Stimulated activated CD4-positive, alpha-beta T cell treated with anti-CD3 and anti-CD28 coated beads, Interleukin-4, amount 100 ng/mL, for 48 hours (primary cell): ENCODE measurements at regions not wholly inside any gene's neighbourhood (a gene's known extent, or its start where the extent isn't known, plus 50 kb on each side); places are given as distances from the start of the nearest gene placed in this dataset.

Experiments
- DNase-seq, 2 donors: peaks; one replicate each; pipeline ENCODE4 v3.0.0-alpha.2; 2020; ENCODE audit warnings: low read depth in 2 of 2

DNA sequence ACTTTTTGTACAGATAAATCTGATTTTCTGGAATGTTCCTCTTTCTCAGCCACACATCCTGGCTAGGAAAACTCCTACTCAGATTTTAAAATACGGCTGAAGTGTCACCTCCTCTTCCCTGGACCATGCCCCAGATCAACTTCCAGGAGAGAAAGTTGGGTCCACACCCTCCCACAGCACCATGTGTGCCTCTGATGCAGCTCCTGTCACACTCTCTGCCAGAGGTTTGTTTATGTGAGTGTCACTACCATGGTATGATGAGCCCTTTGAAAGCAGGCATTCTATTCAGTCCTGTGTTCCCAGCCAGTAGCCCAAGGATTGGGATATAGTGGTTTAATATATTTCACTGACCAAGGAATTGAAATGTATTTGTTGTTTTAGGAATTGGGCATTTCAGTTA is 287.2 kb upstream of the ATP2B1 start:
- no peak for DNase-seq

DNA sequence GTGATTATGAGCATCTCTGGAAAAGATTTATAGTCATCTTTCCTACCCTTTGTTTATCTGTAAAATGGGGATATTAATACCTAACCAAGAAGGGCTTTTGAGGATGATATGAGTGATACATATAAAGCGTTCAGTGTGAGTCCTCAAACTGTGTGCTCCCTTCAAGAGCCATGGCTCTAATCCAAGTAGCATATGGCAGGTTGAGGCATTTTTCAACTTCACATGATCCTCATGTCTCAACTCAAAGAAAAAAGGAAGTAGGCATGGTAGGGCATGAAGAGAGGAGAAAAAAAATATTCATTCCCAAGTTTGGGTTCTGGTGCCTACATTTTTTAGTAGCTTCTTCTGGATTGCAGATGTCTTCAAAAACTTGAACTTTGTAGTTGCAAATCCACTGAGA is 286.3 kb upstream of the ATP2B1 start:
- no peak for DNase-seq

DNA sequence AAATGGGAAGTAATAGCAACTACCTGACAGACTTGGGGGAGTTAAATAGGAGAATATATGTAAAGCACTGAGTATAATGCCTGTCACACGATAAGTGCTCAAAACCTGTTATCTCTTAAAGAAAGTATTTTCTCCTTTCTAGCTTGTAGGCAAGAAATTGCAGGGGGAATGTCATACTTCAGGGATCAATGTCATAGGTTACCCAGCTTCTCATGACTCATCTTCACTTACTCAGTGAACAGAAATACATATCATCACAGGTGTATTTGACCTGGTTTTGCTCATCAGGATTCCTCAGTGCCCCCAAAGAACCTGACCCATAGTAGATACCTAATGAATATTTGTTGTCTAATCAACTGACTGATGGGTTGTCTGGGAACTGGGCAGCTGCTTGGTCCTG is 285.0 kb upstream of the ATP2B1 start:
- DNase-seq, result no peak

DNA sequence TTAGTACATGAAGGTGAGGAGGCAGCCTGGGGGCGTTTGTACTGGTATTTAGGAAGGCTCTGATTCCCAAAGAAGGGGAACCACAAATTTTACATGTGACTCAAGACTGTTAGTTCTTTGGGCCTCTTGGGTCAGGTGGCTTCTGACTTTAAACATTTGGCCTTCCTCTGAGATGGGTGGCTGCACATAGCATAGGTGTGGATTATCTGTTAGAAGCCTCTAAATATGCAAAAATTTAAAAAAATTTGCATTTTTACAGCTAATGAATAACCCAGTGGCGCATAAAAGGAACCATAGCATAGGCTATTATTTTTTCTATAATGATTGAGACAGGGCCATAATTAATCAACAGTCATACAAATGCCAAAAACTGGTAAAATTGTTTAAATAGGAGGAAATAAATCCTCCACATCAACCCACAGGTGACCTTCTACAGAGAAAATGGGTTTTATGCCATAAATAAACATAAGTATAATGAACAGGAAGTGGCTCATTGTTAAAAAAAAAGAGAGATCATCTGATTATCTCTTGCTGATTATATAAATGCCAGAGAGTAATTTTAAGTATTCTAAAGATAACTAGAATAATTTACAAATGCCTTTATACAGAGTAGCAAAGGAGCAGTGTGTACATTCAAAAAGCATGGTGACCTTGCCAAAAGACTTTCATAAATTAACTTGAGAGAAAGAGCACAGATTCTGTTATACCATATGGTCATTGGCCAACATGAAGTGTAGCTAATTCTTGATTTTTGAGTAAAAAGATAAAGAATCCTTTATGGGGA is 284.2 kb upstream of the ATP2B1 start:
- no peak for DNase-seq

DNA sequence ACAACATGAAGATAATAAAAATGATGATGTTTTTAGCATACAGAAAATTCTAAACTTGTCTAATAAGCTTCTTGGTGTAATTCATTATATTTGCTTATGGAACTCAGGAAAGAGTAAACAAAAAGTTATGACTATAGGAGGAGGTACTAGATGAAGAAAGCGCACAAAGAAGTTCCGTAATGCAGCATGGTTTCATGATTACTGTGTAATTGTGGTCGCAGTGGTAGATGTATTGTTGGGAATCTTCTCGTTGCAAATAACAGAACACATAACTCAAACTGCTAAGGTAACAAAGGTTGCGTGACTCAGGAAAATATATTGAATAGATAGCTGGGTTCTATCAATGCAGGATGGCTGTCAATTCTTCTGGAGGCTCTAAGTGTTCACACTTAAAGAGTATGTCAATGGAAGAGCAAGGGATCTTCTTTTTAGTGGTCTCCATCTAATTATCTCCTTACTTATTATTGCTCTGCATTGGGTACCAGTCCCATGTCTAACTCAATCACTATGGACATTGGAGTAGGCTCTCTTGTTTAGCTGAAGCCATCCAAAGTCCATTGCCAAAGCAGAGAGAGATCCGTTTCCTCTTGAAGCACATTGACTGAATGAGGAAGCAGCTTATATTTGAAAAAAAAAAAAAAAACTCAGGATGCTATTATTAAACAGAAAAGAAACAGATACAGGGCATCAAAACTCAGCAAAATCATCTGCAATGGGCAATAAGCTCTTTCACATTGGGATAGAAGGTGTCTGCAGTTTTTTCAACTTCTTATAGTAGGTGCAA is 283.4 kb upstream of the ATP2B1 start:
- no peak for DNase-seq

DNA sequence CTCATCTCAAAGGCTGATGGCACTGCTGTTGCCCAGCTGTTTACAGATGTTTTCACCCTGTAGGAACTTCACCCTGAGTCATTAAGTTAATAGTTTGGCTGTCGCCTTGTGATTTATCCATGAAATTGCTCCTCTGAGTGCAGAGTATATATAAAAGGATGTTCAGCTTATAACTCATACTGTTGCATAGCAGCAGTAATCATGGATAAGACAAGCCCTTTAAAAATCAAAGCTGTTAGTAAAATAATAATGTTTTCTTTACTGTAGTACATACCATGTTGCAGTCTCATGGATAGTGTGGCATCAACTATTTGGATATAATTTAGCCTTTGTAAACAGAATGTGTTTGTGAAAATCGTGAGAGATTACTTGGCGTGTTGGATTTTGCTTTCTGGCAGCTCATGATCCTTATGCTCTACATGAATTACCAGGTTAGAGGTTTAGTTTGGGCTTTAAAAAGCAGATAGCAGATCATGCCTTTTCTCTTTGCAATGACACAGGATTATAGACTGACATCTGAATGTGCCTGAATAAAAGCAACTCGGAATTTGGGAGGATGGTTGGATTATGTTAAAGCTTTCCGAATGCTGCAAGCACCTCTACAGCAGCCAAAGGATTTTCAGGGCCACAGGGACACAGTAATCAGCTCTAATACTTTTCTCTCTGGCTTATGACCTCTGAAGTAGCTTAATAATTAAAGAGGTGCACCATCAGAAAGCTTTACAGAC is 279.7 kb upstream of the ATP2B1 start:
- no peak for DNase-seq

DNA sequence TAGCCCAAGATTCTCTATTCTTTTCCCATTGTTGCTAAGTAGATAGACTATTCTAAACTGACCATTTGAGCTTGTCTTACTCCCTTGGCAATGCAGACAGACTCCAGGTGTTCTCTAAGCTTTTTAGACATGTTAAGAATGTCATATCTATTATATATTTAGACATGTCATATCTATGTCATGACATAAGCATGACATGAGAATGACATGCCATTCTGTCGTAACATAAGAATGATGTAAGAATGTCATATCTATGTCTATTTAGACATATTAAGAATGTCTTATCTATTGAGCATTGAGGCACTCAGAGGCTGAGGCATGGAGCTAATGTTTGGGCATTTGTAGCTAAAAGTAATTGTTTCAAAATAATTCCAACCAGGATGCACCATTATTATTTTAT is 277.3 kb upstream of the ATP2B1 start:
- no peak for DNase-seq

DNA sequence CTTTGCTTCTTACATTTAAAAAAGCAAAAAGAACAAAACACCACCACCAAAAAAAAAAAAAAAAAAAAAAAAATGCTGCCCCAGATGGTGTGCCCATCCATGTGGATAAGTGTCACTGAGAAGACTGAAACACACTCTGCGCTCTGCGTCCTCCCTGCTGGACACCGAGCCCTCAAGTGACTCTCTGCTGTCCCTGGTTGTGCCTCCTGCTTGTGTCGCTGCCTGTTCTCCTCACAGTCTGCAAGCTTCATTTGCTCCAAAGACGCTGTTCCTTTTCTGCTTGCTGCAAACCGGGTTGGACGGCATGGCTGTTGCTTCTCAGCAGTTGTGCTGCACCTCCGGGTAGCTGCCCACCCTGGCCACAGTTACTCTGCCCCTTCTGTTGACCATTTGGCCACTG is 276.2 kb upstream of the ATP2B1 start:
- no peak for DNase-seq

DNA sequence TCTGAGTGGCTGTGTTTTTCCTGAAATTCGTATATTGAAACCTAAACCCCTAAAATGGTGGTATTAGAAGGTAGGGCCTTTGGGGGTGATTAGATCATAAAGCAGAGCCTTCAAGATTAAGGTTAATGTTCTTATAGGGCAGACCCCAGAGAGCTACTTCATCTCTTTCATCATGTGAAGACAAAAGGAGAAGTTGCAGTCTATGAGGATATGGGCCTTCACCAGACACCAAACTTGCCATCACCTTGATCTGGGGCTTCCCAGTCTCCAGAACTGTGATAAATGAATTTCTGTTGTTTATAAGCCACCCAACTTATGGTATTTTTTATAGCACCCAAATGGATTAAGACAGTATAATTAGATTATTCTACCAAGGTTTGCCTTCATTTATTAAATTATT is 275.0 kb upstream of the ATP2B1 start:
- DNase-seq, result no peak

DNA sequence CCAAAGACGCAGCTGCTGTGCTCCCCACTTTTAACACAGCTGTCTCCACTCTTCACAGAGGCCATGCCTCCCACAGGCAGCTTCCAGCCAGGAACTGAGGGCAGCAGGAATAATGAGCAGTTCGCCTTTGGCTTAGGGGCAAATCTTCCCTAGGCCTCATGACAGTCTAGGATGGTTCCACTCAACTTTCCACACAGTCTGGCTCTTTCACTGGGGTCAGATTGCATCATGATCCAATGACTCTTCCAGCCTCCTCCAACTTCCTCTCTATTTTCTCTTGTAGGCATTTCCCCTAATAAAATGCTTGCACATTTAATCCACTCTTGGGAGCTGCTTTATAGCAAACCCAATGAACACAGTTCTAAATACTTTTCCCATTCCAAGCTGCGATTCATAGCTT is 271.6 kb upstream of the ATP2B1 start:
- no peak for DNase-seq

DNA sequence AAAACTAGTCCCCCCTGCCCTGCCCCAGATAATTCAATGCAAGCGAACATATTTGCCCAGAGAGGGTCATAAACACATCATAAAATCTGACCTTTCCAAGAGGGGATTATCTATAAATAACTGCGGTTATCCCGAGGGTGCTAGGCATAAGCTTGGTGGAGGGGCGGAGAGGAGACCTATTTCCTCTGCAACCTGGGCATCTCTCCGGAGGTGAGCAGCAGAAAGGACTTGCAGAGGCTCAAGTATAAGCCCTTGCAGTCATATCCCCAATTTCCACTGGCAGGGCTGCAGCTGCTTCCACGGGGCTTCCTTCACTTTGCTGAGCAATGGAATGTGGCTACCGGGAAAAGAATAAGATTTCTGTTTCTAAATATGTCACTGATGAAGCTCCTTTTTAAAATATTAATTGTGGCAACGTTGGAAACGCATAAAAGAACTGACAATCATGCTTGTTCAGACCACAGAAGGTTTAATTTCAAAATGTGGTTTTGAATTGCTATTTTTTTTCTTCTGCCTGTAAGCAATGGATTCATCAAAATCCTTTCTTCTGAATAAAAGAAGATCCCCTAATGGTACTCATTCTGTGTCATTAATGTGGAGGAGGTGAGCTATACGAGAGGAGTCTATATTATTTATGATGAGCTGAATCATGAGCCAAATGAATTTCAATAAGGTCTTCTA is 268.9 kb upstream of the ATP2B1 start:
- no peak for DNase-seq

DNA sequence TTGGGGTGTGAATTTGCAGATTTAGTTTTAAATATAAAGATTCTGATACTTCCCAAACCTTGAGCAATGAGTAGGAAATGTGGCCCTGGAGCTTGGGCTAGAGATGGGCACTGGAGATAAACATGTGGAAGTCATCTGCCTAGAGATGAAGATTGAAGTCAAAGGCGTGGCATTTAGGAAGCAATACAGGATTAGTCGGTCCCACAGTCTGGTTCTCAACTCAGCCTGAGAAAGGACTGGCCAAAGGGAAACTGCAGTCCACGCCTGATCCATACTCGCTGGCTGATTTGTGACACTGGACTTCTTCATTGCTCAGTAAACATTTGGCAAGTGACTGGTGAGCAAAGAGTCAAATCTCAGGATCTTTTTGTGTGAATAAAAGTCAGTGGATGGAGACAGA is 268.2 kb upstream of the ATP2B1 start:
- DNase-seq, result no peak

DNA sequence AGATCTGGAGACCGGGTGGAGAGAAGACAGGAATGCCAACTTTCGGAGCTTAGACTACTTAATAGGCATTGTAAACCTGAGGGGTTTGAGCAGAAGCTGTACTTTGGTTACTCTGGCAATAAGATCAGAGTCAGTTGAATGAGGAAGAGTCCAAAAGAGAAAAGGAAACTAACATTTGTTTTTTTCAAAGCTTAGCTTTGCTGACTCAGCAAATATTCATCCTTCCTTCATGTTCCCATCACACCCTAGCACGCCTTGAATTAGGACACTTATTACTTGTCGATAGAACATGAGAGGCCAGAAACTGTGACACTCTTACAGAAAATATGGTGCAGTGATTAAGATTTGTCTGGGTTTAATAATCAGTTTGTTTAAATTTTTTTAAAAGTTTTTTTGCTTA is 266.9 kb upstream of the ATP2B1 start:
- no peak for DNase-seq

DNA sequence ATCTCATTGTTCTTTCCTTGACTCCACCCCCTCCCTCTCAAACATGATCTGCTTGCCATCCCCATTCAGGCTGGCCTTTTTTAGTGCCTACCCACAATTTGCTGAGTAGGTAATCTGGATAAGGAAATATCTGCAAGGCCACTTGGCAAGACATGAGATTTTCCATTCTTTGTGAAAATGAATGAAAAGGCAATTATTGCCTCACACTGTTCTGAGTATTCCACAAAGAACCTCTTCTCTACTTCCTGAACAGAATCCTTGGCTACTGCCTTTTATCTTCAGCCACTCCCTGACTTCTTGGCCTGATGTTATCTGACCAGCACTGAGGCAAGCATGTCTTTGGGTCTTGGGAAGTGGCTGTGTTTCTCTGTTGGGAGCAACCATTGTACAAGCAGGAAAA is 263.2 kb upstream of the ATP2B1 start:
- no peak for DNase-seq

DNA sequence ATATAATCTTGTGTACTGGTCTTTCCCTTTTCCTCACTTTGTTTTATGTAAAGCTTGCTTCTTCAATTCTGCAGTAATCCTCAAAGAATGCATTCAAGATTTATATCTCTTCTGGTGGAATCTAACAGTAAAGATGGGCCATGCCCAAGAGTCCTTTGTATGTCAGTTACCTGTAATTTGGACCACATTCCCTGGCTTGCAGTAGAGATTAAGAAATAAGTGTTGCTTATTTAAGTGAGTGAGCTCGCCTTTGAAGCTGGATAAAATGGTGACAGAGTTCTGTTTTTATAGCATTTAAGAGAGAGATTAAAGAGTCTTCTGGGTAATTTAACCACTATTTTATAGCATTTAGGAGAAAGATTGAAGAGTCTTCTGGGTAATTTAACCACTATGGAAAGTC is 262.1 kb upstream of the ATP2B1 start:
- no peak for DNase-seq

DNA sequence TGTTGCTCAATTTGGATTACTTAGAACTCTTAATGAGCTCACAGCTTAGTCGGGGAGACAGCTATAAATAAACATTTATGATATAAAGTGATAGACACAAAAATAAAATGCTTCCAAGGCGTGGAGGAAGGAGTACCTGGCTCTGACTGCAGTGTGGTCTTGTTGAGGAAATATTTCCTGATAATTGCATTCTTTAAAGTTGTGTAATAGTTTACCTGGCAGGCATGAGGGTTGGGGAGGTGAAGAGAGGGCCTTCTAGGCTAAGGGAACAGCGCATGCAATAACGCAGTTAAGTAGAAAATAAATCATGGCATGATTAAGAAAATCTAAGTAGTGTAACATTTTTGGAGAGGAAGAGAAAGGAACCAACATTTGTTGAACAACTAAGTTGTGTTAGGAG is 260.5 kb upstream of the ATP2B1 start:
- DNase-seq, result no peak

DNA sequence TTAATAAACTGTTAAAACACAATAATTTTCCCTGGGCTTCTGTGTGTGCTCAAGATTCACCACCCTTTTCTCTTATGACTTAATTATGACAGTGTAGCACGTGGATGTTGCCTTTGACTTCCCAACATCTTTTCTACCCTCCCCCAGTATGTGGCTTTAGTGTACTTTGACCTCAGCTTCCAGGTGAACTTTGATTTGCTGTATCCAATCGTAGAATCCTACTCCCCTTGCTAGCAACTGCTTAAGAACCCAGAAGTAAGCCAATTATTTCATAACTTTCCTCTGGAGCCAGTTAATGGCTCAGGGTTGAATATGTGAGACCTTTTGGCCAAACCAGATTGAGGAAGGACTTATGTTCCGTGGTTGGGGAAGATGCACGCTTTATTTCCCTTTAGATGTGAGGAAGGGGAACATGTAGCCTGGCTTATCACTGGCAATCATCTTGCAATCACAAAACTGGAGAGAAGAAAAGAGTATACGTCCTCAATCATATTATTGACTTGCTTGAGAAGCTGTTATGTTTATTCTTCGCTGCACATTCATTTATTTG is 259.6 kb upstream of the ATP2B1 start:
- no peak for DNase-seq

DNA sequence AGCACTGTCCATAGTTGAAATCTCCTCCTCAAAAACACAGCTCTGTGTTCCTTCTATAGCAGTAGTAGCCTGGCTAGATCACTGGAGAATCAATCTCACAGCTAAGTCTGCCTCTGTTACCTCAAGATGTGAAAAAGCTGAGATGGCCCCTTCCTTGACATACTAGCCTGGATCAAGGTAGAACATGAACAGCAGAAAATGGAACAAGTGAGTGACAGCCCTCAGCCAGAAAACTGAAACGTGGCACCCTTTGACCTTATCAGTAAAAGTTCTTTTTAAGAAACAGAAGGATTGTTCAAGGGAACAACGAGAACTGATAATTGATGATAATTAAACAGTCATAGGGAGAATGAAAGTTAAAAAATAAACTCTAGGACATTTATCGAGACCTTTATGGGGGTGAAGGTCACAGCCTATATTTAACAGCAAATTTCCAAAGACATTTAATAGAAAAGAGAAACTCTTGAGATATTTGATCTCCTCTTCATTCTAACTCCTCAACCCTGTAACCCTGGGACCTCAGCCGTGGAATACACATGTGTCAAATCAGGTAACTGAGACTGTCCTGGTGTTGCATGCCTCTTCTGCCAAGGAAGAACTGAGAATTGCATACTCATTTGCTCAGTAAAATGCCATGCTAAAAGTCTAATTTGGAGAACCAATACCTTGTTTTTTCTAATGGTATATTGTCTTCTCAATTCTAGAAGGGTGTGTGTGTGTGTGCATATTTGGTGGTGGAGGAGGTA is 258.0 kb upstream of the ATP2B1 start:
- DNase-seq, result no peak

DNA sequence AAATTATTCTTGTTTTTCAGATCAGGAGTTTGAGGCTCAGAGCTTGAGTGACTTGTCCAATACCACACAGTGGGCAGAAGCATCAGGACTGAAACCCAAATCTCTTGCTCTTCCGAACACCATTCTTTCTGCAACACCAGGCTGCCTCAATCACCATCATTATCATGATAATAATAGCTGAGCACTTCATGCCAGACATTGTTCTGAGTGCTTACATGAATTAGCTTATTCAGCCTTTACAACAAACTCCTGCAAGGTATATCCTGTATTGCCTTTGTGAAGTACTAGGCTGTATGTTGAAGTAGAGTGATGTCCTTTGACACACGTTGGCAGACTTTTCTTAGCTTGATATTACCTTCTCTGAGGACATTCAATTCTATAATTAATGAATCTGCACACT is 257.4 kb upstream of the ATP2B1 start:
- no peak for DNase-seq

DNA sequence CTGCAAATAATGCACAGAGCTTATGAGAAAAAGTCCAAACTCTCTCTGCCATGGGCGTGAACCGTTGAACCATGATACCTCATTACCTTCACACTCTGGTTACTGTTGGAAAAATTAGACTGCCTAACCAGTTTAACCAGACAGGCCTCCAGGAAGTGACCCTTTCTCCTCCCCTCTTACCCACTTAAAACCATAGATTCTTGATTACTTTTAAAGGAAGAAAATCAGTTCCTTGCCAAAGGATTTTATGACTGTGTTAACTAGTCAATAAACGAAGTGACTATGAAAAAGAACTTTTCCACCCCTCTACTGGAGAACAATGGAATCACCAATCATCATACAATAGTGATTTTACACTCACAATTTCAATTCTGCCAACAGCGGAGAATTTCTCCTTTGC is 254.0 kb upstream of the ATP2B1 start:
- no peak for DNase-seq
